CD8-positive, alpha-beta memory T cell (primary cell): ENCODE measurements at regions not wholly inside any gene's neighbourhood (a gene's known extent, or its start where the extent isn't known, plus 50 kb on each side); places are given as distances from the start of the nearest gene placed in this dataset.

Experiments
- CTCF ChIA-PET: fragments of 350-600 bp; sonication (Branson Sonifier 250); formaldehyde crosslinking; loops from one replicate; lab custom pipeline; 2021; ENCODE audit warnings: antibody characterized with exemption; lab: Charles Lee
- POLR2A ChIA-PET: fragments of 350-600 bp; sonication (Branson Sonifier 250); formaldehyde crosslinking; loops from one replicate; lab custom pipeline; 2021; ENCODE audit warnings: antibody characterized with exemption; lab: Charles Lee
- DNase-seq, 5 donors: peaks; one replicate each; pipeline versions ENCODE4 v3.0.0 to v3.0.0-alpha.2; 2020 to 2022; ENCODE audit warnings: mixed read lengths in 1 of 5
- H3K27ac ChIP-seq: one replicate; pipeline ENCODE4 v1.7.0; 2013; ENCODE audit warnings: low read depth, mild to moderate bottlenecking, low read length, moderate library complexity
- H3K27me3 ChIP-seq: 2 replicates; pipeline ENCODE4 v1.7.0; 2013; ENCODE audit warnings: low read length, mild to moderate bottlenecking; ENCODE audit not compliant: insufficient read depth, poor library complexity, severe bottlenecking
- H3K36me3 ChIP-seq: 2 replicates; pipeline ENCODE4 v1.7.0; 2013; ENCODE audit warnings: mild to moderate bottlenecking, low read length, moderate library complexity; ENCODE audit not compliant: insufficient read depth
- H3K4me1 ChIP-seq: 2 replicates; pipeline ENCODE4 v1.7.0; 2013; ENCODE audit warnings: mild to moderate bottlenecking, low read length, moderate library complexity; ENCODE audit not compliant: insufficient read depth
- H3K4me3 ChIP-seq: 2 replicates; pipeline ENCODE4 v1.7.0; 2013; ENCODE audit warnings: mild to moderate bottlenecking, low read length
- H3K9me3 ChIP-seq: 2 replicates; pipeline ENCODE4 v1.7.0; 2013; ENCODE audit warnings: mild to moderate bottlenecking, low read length
- H3K27ac Mint-ChIP-seq, 8 donors: one replicate each; pipeline ENCODE4 v1.8.0; 2020 to 2021; ENCODE audit warnings: mixed read lengths in 8 of 8, mild to moderate bottlenecking in 6 of 8, inconsistent platforms in 3 of 8, moderate library complexity in 3 of 8
- H3K27me3 Mint-ChIP-seq, 2 donors: one replicate each; pipeline ENCODE4 v1.8.0; 2020 to 2021; ENCODE audit warnings: mixed read lengths in 2 of 2, mild to moderate bottlenecking in 1 of 2, moderate library complexity in 1 of 2
- H3K36me3 Mint-ChIP-seq, 3 donors: one replicate each; pipeline ENCODE4 v1.8.0; 2020 to 2021; ENCODE audit warnings: mixed read lengths in 3 of 3, inconsistent platforms in 1 of 3, mild to moderate bottlenecking in 1 of 3
- H3K4me1 Mint-ChIP-seq, 3 donors: one replicate each; pipeline ENCODE4 v1.8.0; 2020 to 2021; ENCODE audit warnings: mixed read lengths in 3 of 3, inconsistent platforms in 1 of 3, mild to moderate bottlenecking in 1 of 3
- H3K4me3 Mint-ChIP-seq, 7 donors: one replicate each; pipeline ENCODE4 v1.8.0; 2020 to 2021; ENCODE audit warnings: mixed read lengths in 7 of 7, mild to moderate bottlenecking in 6 of 7, moderate library complexity in 4 of 7, inconsistent platforms in 2 of 7
- H3K9me3 Mint-ChIP-seq, 5 donors: one replicate each; pipeline ENCODE4 v1.8.0; 2020 to 2022; ENCODE audit warnings: mixed read lengths in 5 of 5, mild to moderate bottlenecking in 3 of 5, moderate library complexity in 2 of 5, inconsistent platforms in 1 of 5

GRCh38 chr2:85958731-85959130 is 69.9 kb upstream of the ST3GAL5 start:
- no peak overlapping the region for H3K4me3 Mint-ChIP-seq
- Histone ChIP-seq H3K27ac (no peak overlapping the region), H3K27me3 (no peaks in the 10 kb centered on the region), H3K36me3 (no peaks in the 10 kb centered on the region), H3K9me3 (no peaks in the 10 kb centered on the region), H3K4me3 (no peak overlapping the region), H3K4me1 (no peaks in the 10 kb centered on the region)
- peaks cover 0 to 1% (median 0%) of the 10 kb centered on the region in 3 donors for H3K36me3 Mint-ChIP-seq
- POLR2A ChIA-PET, result no interaction called here
- H3K27ac Mint-ChIP-seq, result no peak overlapping the region
- no peaks in the 10 kb centered on the region for H3K9me3 Mint-ChIP-seq
- CTCF ChIA-PET, result interaction anchor here (1.5 kb wide), 1 partner anchor 58 kb away, joined by 3 read pairs; no protein-coding TSS in a partner anchor
- H3K27me3 Mint-ChIP-seq, result no peaks in the 10 kb centered on the region
- H3K4me1 Mint-ChIP-seq, result no peaks in the 10 kb centered on the region
- no peak for DNase-seq

- Histone ChIP-seq H3K27me3 (no peaks in the 10 kb centered on the region), H3K36me3 (no peaks in the 10 kb centered on the region), H3K4me3 (no peak overlapping the region), H3K9me3 (no peaks in the 10 kb centered on the region), H3K4me1 (no peaks in the 10 kb centered on the region), H3K27ac (no peak overlapping the region)
- CTCF ChIA-PET, result no interaction called here
- H3K4me1 Mint-ChIP-seq, result no peaks in the 10 kb centered on the region
- H3K27me3 Mint-ChIP-seq, result no peaks in the 10 kb centered on the region
- H3K27ac Mint-ChIP-seq, result no peak overlapping the region
- POLR2A ChIA-PET, result no interaction called here
- no peak overlapping the region for H3K4me3 Mint-ChIP-seq
- DNase-seq, result no peak
- peaks cover 0 to 1% (median 0%) of the 10 kb centered on the region in 3 donors for H3K36me3 Mint-ChIP-seq
- no peaks in the 10 kb centered on the region for H3K9me3 Mint-ChIP-seq
These were observed 68.5 kb upstream of the ST3GAL5 start for GRCh38 chr2:85957256-85957655.

GRCh38 chr2:85956646-85957039 is 67.9 kb upstream of the ST3GAL5 start:
- H3K4me1 Mint-ChIP-seq, result no peaks in the 10 kb centered on the region
- no peak overlapping the region for H3K27ac Mint-ChIP-seq
- ChIA-PET POLR2A (no interaction called here), CTCF (no interaction called here)
- no peaks in the 10 kb centered on the region for H3K9me3 ChIP-seq
- no peak for DNase-seq
- H3K36me3 Mint-ChIP-seq, result peaks cover 0 to 1% (median 0%) of the 10 kb centered on the region in 3 donors
- no peaks in the 10 kb centered on the region for H3K36me3 ChIP-seq
- no peaks in the 10 kb centered on the region for H3K27me3 Mint-ChIP-seq
- no peak overlapping the region for H3K4me3 Mint-ChIP-seq
- no peaks in the 10 kb centered on the region for H3K9me3 Mint-ChIP-seq
- H3K27ac ChIP-seq, result no peak overlapping the region
- no peaks in the 10 kb centered on the region for H3K27me3 ChIP-seq
- H3K4me1 ChIP-seq, result no peaks in the 10 kb centered on the region
- H3K4me3 ChIP-seq, result no peak overlapping the region

DNA sequence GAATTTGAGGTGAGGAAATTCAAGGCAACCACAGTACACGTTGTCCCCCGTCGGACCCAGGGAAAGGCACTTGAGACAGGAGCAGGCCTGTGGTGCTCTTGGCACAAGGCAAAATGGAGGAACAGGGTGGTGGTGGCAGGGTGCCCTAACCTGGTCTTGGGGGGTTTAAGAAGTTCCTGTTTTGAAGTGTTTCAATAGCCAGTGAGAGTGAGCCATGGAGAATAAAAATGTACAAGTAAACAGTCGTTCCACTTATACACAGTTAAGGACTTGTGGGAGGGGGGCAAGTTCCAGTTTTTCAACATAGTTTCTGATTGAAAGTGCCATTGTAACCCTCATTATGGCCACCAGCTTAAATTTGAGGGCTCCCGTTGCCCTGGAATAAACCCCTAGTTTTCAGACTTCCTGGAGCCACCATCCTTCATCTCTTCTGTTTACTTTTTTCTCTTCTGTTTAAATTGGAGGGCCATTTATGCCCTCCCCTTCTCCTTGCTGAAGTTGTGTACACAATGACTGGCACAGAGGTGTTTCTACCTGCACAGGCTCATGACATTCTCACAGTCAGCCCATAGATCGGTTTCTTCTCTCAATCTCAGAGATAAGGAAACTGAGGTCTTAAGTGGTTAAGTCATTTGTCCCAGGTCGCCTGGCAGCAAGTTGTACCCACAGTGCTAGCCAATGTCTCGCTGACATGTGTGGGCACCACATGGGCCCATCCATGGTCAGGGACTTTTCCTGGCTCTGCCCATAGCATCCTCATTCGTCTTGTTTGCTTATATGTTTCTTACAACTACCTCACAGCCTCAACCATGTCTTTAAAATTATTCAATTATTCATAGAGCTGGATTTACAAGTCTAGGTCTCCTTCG is 66.0 kb upstream of the ST3GAL5 start:
- ChIA-PET POLR2A (no interaction called here), CTCF (no interaction called here)
- H3K9me3 ChIP-seq, result no peaks in the 10 kb centered on the region
- H3K27me3 ChIP-seq, result no peaks in the 10 kb centered on the region
- H3K4me1 ChIP-seq, result no peaks in the 10 kb centered on the region
- peak overlapping the region in 2 of 8 donors; percentile 67 to 79 for H3K27ac Mint-ChIP-seq
- H3K4me3 ChIP-seq, result no peak overlapping the region
- DNase-seq, result no peak
- no peaks in the 10 kb centered on the region for H3K27me3 Mint-ChIP-seq
- H3K9me3 Mint-ChIP-seq, result no peaks in the 10 kb centered on the region
- H3K27ac ChIP-seq, result no peak overlapping the region
- no peak overlapping the region for H3K4me3 Mint-ChIP-seq
- H3K36me3 Mint-ChIP-seq, result peaks cover 0 to 1% (median 0%) of the 10 kb centered on the region in 3 donors
- H3K4me1 Mint-ChIP-seq, result no peaks in the 10 kb centered on the region
- H3K36me3 ChIP-seq, result no peaks in the 10 kb centered on the region

- no peak for DNase-seq
- H3K27me3 Mint-ChIP-seq, result no peaks in the 10 kb centered on the region
- Histone ChIP-seq H3K27ac (no peak overlapping the region), H3K36me3 (no peaks in the 10 kb centered on the region), H3K27me3 (no peaks in the 10 kb centered on the region), H3K4me1 (no peaks in the 10 kb centered on the region), H3K9me3 (no peaks in the 10 kb centered on the region), H3K4me3 (no peak overlapping the region)
- POLR2A ChIA-PET, result no interaction called here
- H3K27ac Mint-ChIP-seq, result peak overlapping the region in 2 of 8 donors; percentile 67 to 79
- peaks cover 0 to 1% (median 0%) of the 10 kb centered on the region in 3 donors for H3K36me3 Mint-ChIP-seq
- H3K9me3 Mint-ChIP-seq, result no peaks in the 10 kb centered on the region
- no peak overlapping the region for H3K4me3 Mint-ChIP-seq
- no peaks in the 10 kb centered on the region for H3K4me1 Mint-ChIP-seq
- CTCF ChIA-PET, result no interaction called here
These were observed 65.4 kb upstream of the ST3GAL5 start for GRCh38 chr2:85954192-85954589.

DNA sequence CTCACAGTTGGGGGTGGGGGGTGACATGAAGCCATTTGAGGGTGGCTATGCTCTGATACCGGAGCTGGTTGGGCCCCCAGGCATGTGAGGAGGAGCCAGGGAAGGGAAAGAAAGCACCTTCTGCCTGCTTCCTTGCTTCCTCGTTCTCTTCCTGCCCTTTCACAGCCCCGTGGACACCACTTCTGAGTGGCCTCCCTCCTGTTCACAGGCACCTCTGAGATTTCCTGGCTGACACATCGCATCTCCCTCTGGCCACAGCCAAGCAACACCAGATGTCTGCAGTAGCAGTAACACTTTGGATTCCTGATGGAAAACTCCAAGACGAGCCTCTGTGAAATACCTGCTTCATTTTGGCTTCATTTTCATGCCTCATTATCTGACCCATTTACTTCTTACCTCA is 64.7 kb upstream of the ST3GAL5 start:
- Histone ChIP-seq H3K4me1 (no peaks in the 10 kb centered on the region), H3K36me3 (no peaks in the 10 kb centered on the region), H3K9me3 (no peaks in the 10 kb centered on the region), H3K4me3 (no peak overlapping the region), H3K27me3 (no peaks in the 10 kb centered on the region), H3K27ac (no peak overlapping the region)
- Mint-ChIP-seq H3K27ac (peak overlapping the region in 2 of 8 donors; percentile 37 to 55), H3K9me3 (peaks cover 0 to 2% (median 0%) of the 10 kb centered on the region in 5 donors), H3K4me1 (no peaks in the 10 kb centered on the region), H3K4me3 (no peak overlapping the region), H3K27me3 (no peaks in the 10 kb centered on the region), H3K36me3 (peaks cover 0 to 2% (median 1%) of the 10 kb centered on the region in 3 donors)
- CTCF ChIA-PET, result no interaction called here
- POLR2A ChIA-PET, result no interaction called here
- no peak for DNase-seq

DNA sequence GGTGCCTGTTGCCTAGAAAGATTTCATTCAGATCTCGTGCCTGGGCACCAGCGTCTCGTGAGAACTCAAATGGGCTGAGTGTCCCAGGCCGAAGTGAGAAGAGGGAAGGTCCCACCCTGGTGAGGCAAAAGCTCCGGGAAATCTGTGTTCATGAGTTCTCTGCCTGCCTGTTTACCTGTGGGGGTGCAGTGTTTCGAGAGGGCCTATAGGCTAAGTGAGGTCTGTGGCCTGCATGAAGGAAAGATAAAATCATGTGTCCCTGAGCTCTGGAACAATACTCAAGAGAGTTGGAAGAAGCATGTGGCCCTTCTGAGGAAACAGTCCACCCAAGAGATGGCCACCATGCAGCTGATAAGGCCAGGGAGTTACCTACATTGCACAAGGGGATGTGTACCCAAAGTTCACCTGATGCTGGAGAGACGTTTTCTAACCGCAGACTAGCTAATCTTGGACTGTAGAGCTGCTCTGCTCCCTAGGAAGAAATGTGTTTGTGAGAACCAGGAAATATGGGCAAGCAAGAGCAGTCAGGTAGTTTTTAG is 63.5 kb upstream of the ST3GAL5 start:
- Mint-ChIP-seq H3K27ac (peak overlapping the region in 2 of 8 donors; percentile 24 to 51), H3K36me3 (peaks cover 0 to 12% (median 0%) of the 10 kb centered on the region in 3 donors), H3K27me3 (no peaks in the 10 kb centered on the region), H3K4me3 (no peak overlapping the region), H3K4me1 (no peaks in the 10 kb centered on the region), H3K9me3 (peaks cover 3 to 10% (median 4%) of the 10 kb centered on the region in 5 donors)
- H3K36me3 ChIP-seq, result no peaks in the 10 kb centered on the region
- no peak for DNase-seq
- H3K9me3 ChIP-seq, result no peaks in the 10 kb centered on the region
- H3K4me3 ChIP-seq, result no peak overlapping the region
- H3K27me3 ChIP-seq, result no peaks in the 10 kb centered on the region
- H3K27ac ChIP-seq, result no peak overlapping the region
- CTCF ChIA-PET, result no interaction called here
- POLR2A ChIA-PET, result no interaction called here
- H3K4me1 ChIP-seq, result no peaks in the 10 kb centered on the region

DNA sequence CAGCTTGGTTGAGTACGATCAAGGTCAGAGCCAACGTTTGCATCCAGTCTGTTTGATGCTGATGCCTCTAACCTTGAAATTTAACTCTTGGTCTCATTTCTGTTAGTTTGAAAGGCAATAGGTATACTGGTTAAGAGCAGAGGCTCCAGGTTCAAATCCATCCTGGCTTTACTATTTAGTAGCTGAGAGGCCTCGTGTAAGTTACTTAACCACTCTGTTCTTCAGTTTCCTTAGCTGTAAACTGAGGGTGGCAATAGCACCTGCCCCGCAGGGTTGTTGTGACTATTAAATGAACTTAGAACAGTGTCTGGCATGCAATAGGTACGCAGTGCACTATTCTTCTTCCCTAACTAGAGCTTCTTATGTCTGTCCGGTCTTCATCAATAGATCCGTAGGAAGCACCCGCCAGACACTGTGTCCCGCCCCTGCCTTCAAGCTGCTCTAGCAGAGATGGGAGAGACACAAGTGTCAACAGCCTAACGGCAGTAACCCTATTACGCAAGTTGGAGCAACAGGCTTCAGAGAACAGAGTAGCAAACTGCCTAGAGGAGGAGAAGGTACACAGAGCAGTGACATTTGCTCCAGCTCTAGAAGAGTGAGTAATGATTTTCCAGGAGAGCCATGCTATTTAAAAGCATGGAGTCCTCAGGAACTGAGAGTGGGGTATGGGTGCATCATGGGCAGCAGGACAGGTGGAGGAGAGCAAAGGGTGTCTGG is 62.7 kb upstream of the ST3GAL5 start:
- H3K4me3 ChIP-seq, result no peak overlapping the region
- Mint-ChIP-seq H3K27ac (no peak overlapping the region), H3K36me3 (peaks cover 0 to 18% (median 0%) of the 10 kb centered on the region in 3 donors), H3K27me3 (no peaks in the 10 kb centered on the region), H3K4me3 (no peak overlapping the region), H3K9me3 (peaks cover 3 to 10% (median 7%) of the 10 kb centered on the region in 5 donors), H3K4me1 (no peaks in the 10 kb centered on the region)
- H3K4me1 ChIP-seq, result no peaks in the 10 kb centered on the region
- H3K36me3 ChIP-seq, result no peaks in the 10 kb centered on the region
- CTCF ChIA-PET, result no interaction called here
- DNase-seq, result no peak
- no peaks in the 10 kb centered on the region for H3K27me3 ChIP-seq
- POLR2A ChIA-PET, result no interaction called here
- H3K9me3 ChIP-seq, result no peaks in the 10 kb centered on the region
- H3K27ac ChIP-seq, result no peak overlapping the region
